GM19395 (cell line): ENCODE measurements at regions not wholly inside any gene's neighbourhood (a gene's known extent, or its start where the extent isn't known, plus 50 kb on each side); places are given as distances from the start of the nearest gene placed in this dataset.

Source experiments
- ATAC-seq: cut with Tn5 transposase; IDR thresholded peaks from one replicate; pipeline ENCODE4 v1.9.1; 2021; ENCODE audit warnings: mild to moderate bottlenecking, moderate library complexity; ENCODE audit not compliant: unreplicated experiment

DNA sequence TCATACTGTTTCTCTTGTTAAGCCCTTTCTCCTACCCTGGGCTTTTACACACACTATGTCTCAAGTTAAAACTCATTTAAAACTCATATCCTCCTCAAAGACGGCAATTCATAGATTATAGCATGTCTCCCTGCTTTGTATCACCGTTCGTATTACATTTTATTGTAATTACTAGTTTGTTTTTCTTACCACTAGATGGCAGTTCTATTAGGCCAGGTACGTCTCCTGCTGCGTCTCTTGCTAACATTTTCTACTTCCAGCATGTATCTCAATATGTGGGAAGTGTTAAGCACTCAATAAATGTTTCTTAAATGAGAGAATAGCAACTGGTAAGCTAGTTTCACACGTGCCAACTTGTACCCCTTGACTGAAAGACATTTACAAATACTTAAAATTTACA lies 450.3 kb upstream of the PCDH7 start:
- no peak for ATAC-seq

DNA sequence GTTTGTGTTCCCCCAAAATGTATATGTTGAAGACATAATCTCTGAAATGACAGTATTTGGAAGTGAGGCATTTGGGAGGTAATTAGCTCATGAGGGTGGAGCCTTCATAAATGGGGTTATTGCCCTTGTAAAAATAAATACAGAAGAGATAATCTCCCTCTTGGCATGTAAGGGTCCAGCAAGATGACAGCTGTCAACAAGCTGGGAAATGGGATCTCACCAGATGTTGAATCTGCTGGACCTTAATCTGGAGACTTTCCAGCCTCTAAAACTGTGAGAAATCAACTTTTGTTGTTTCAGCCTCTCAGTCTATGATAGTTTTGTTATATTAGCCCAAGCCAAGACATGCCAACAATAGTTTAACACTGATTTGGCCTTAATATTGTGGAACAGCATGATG lies 438.2 kb upstream of the PCDH7 start:
- no peak for ATAC-seq

DNA sequence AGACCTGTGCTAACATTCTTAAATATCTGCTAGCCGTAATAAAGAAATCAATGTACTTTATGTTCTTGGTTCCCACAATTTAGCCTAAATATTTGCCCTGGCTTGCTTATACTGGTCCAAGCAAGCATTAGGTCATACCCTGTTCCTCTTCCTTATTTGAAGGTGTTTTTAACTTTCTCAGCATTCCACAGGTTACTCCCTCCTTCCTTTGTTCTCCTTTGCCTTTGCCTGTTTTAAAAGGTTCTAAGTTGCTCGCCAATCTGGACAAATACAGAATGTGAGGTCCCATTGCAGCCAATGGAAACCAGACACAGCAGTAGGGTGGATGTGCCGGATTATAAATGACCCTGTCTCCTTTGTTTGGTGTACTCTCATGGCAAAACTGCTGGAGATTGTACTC lies 436.8 kb upstream of the PCDH7 start:
- ATAC-seq: no peak

DNA sequence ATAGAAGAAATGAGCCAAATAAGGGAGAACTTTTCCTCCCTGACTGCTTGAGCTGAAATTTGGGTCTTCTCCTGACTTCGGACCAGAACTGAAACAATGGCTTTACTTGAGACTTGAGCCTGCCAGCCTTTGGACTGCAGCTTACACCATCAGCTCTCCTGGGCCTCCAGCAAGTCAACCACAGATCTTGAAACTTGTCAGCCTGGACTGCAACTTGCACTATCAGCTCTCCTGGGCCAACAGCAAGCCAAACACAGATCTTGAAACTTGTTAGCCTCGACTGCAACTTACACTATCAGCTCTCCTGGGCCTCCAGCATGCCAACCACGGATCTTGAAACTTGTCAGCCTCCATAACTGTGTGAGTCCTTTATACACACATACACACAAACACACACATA lies 425.9 kb upstream of the PCDH7 start:
- no peak for ATAC-seq

DNA sequence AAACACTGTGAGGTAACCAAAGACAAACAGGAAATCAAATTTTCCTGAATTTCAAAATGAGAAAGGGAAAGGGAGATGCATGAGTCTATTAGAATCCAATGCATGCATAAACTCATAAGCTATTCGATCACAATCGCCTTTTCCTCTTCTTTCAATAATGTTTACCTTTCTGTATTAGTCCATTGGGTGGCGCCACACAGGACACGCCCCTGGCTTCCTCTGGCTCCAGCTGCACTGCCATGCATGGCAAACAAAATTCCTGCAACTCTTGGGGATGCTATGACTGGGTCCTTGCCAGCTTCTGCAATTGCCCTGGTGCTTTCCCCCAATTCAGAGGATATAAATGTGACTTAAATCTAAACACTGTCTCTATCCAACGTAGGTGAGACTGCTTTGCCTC lies 424.5 kb upstream of the PCDH7 start:
- no peak for ATAC-seq

DNA sequence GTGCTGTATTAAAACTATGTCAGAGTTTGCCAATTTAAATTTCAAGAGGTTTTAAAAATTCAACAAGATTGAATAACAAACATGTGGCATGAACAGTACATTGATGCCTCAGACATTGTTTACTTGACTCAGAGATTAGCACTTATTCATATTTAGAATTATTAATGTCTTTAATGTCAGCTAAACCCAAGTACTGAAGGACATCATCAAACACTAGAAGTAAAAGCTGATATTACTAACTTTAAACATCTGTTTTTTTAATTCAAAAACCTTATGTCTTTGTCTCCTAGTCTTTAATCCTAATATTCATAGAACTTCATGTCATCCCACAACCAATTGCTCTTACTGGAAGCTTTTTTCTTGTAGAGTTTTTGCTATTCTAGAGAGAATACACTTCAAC lies 406.2 kb upstream of the PCDH7 start:
- no peak for ATAC-seq

DNA sequence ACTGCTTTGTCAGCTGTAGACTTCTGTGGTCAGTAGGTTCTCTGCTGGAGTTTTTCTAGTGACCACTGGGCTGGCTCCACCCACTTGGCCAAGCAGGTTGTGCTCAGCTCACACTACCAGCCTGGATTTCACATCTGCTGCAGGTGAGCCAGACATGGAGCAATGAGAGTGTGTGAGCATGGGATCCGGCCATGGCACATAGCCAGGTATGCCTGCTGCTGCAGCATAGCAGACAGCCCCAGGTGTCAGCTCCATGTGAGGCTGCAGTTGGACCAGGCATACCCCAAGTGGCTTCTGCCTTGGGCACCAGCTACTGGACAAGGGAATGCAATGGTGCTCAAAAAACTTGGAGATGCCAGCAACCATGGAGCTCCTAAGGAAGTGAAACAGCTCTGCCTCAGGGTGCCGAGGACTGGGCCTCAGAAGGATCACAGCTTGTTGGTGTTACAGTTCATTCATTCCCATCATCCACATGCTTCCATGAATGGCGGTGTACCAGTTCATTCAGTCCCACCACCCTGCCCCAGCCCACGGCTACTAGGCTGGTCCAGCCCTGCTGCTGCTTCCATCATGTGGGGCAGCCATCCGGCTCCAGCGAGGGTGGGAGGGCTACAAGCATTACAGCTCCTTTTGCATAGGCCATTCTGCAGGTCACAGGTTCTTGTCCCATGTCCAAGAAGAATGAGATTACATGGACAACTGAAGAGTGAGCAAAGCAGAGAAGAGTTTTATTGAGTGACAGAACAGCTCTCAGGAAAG lies 389.1 kb upstream of the PCDH7 start:
- no peak for ATAC-seq

DNA sequence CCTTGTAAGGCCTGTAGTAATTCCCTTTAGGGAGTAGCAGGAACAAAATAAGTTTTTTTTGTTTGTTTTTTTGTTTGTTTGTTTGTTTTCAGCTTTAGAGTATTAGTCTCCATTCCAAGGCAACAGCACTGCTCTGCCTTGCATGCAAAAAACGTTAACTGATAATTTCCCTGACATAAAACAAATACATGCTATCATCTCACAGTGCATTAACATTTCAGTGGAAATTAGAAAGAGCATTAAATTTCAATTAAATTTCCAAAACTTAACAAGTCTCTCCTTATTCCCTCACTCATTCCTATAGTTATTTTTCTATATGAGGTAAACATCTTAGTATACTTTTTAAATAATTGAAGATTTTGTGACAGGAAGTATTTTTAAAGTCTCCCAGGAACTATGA lies 378.4 kb upstream of the PCDH7 start:
- ATAC-seq: no peak

DNA sequence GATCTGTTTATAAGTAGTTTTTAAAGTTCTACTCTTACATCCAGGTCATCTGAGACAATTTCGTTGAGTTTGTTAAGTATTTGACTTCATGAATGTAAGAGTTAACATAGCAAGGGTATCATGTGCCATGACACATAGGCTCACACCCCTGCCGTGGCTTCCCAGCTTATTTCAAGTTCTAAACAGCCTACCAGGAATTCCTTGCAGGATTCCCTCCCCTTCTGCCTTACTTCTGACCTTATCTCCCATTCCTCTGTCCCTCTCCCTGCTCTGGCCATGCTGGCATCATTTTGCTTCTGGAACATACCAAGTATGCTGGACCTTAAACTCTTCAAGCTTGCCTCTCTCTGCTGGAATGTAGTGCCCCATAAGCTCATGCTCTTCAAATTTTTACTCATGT lies 369.9 kb upstream of the PCDH7 start:
- ATAC-seq: no peak

DNA sequence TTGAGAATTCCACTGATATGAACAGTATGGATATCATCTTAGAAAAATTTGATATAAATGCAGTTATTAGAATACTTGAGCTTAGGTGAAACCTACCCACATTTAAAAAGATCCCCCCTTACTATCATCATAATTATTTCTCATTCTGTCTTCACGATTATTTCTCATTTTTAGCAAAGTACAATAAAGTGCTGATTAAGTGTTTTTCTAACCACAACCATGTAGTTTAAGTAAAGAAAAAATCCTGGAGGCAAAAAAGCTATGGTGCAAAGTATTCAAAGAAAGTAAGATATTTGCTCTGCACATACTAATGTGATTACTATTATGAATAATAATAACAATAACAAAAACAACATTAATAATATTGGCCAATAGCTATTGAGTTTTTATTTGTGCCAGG lies 365.6 kb upstream of the PCDH7 start:
- no peak for ATAC-seq

DNA sequence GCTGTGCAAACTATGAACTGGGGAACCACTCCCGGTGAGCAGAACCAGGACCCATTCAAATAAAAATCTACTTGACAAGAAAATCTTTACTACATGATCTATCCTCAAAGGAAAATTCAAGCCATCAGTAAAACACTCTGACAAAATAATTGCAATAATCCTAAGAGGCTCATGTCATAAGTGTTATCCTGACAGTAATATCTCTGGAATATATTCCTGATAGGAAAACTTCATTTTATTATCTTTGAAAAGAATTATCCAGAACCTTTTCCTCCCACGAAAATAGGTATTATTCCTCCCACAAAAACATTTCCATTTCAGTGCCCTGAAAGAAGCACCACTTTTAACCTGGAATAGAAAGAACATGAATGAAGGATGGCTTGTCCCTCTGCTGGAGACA lies 357.7 kb upstream of the PCDH7 start:
- ATAC-seq: no peak

DNA sequence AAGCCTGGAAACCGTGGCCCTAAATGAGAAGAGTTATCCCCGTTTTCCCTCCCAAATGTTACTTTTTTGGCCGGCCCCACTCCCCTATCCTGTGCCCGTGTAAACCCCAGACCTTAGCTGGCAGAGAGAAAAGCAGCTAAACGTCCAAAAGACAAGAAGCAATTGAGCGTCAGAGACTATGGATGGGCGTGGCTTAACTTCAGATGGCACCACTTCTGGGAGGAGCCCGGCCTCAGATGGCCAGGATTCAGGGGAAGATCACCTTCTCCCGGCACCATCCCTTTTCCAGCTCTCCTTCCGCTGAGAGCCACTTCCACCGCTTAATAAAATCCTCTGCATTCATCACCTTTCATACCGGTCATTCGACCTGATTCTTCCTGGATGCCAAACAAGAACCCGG lies 350.1 kb upstream of the PCDH7 start:
- ATAC-seq: no peak

DNA sequence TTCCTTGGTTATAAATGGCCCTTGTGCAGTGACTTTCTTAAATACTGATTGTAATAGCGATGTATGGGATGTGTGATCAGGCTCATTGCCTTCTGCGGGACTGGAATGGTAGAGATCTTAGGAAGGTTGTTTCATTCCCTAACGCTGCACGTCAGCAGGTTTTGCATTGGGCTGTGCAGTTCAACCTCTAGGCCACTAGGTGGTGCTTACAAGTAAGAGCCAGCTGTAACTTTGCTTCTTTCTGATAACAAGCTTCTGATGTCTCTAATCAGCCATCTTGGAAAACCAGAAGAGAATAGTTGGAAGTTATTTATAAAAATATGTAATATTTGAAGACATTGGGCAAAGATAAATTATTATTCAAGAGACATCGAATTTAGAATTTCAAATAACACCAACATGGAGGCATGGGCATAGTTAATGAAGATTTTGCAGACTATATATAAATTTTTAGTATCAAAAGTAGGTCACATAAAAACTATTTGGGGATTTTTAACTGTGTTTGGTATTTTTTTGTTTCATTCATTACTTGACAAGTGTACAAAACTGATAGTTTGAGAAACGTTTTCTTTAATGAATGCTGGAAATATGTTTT lies 339.7 kb upstream of the PCDH7 start:
- ATAC-seq: peak; percentile 90

DNA sequence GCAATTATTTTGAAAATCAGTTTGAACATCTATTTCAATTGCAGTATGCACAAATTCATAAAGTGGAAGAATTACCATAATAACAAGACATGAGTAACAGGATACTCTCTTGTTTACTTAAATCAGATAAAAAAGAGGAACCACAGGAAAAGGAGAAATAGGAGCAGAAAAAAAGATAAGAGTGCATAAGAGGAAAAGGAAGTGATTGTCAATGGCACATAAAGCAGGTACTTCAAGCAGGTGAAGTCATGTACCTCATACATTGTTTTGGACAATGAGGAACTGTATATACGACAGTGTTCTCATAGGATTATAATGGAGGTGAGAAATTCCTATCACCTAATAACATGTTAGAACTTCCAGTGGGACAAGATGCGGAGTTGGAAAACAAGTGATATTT lies 334.5 kb upstream of the PCDH7 start:
- ATAC-seq: no peak

DNA sequence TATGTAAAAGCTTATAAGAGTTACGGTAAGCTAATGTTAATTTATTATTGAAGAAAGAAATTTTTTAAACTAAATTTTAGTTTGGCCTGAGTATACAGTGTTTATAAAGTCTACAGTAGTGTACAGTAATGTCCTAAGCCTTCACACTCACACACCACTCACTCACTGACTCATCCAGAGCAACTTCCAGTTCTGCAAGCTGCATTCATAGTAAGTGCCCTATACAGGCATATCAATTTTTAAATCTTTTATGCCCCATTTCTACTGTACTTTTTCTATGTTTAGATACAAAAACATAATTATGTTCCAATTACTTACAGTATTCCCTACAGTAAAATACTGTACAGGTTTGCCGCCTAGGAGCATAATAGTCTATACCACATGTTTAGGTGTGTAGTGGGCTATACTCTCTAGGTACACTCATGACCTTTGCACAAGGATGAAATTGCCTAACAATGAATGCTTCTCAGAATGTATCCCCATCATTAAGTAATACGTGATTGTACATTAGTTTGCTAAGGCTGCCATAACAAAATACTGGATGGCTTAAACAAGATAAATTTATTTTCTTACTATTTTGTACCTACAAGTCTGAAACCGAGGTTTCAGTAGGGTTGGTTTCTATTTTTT lies 333.8 kb upstream of the PCDH7 start:
- ATAC-seq: no peak

DNA sequence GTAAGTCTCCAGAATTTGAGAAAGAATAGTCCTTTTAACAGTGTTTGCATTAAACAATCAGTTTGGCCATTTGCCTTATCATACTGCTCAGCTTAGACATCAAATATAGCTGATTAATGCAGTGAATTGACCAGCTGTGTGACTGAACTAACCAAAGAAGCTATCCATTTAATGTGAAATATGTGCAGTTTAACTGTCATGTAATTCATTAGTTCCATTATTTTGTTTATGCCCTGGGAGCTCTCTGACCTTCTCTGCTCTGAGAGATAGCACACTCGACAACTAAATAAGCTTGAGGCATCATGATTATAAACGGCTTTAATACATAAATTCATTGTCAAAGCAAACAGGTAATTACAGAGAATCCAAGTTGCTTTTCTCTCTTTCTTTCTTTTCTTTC lies 324.3 kb upstream of the PCDH7 start:
- ATAC-seq: no peak

DNA sequence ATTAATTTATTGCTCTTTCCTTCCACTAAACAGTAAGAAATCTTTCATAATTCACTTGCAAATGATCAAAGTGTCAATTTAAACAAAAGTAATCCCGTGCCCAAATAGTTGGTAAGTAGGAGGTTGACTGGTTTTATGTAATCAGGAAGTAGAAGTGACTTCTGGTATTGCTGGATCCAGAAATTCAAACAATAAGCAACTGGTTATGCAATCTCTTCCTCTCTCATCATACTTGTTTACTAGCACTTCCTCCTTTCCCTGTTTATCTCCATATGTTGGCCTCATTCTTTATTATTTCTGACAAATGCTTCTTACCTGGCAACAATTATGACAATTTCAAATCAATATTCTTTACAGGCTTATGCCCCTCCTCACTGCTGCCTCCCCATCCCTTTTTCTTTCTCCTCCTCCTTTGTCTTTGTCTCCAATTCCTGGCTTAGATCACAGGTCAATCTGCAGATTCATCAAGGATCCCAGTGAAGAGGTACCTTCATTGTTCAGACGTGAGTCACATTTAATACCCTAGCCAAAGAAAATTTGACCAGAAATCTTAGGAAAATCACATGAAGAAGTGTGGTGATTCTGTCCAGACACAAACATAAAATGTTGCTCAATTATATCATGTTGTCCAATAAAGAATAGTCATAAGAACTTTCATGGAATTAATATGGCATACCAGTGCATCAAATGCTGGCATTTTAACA lies 323.2 kb upstream of the PCDH7 start:
- no peak for ATAC-seq

DNA sequence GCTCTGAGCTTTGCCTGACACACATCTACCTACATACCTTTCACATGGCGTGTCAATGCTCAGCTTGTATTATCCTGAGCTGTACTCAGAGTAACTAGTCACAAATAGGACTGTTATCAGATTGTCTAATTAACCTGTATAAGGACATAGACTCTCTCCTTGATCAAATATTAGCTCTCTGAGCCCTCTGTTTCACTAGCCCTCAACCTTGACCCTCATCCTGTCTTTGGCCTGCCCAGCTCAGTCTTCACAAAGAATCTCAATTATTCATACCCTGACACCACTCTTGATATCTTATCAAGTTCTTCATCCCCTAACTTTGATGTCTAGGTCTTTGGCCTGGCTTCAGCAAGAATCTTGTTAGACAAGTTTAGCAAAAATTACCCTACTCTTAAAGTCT lies 320.7 kb upstream of the PCDH7 start:
- no peak for ATAC-seq

DNA sequence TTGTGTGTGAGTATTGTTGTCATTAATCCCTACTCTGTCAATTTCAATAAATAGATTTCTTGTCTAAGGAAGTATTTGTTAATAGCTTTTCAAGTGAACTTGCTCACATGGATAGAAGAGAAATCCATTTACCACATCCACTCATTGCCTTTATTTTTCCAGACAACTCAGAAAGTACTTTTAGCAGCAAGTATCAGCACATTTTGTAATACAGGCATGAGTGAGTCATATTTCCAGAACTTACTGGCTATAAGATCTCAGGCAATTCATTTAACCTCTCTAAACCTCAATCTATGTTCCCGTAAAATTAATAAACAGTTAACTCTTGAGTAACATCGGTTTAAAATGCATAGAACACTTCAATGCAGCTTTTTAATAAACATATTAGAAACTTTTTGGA lies 317.9 kb upstream of the PCDH7 start:
- ATAC-seq: no peak

DNA sequence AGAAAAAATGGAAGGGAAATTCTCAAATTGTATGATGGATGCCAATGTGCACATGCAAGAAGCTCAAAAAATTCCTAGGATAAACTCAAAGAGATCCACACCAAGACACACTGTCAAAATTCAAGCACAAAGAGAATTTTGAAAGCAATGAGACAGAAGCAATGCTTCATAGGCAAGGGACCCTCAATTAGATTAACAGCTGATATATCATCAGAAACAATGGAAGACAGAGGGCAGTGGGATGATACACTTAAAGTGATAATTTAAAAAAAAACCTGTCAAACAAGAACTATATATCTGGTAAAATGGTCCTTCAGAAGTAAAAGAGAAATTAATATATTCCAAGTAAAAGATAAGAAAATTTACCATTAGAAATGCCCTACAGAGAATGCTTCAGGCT lies 306.3 kb upstream of the PCDH7 start:
- ATAC-seq: no peak

DNA sequence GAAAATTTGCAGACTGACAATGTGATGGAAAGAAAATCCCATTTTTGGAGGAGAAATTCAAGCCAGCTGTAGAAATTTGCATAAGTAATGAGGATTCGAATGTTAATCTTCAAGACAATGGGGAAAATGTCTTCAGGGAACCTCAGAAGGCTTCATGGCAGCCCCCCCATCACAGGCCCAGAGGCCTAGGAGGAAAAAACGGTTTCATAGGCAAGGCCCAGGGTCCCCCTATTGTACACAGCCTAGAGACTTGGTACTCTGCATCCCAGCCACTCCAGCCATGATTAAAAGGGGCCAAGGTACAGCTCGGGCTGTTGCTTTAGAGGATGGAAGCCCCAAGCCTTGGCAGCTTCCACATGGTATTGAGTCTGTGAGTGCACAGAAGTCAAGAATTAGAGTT lies 303.6 kb upstream of the PCDH7 start:
- ATAC-seq: no peak

DNA sequence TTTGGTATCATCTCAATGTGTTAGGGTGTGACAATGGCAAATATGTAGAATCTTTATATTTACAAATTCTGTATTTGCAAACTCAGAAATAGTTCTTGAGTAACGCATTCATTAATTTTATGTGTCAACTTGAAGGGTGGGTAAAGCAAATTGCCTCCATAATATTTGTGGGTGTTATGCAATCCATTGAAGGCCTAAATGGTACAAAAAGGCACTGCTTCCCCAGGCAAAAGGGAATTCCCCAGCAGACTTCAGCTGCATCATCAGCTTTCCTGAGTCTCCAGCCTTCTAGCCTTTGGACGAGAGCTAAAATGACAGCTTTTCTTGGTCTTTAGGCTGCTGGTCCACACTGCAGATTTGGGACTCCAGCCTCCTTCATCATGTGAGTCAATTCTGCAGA lies 292.2 kb upstream of the PCDH7 start:
- ATAC-seq: no peak
